ENCODE measurements at regions not wholly inside any gene's neighbourhood (a gene's known extent, or its start where the extent isn't known, plus 50 kb on each side); places are given as distances from the start of the nearest gene placed in this dataset.
"Not testable (repeated sequence)": the region's sequence is repeated elsewhere in the genome, so short reads cannot be mapped to it uniquely, and the experiment has no call there.

DNA sequence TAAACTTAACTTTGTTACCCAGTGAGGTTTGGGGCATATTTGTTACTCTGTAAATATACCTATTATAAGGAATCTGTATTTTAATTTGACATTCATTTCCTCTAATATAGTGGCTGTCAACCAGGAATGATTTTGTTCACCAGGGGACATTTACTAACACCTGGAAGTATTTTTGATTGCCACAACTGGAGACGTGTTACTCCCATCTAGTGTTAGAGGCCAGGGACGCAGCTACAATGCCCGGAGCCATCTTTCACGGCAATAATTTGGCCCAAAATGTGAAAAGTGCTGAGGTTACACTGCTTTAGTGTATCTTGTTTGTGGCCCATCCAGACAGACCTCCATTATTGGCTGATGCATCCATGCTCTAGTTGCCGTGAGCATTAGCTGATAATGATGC is 881.3 kb upstream of the ATXN7L3B start:
- no peaks in the 10 kb centered on the region for H3K9me3 ChIP-seq
- POLR2A ChIA-PET: no interaction called here
- H3K4me1 ChIP-seq: no peaks in the 10 kb centered on the region
- DNase-seq (ENCODE audit: low read depth in 1 of 2, low spot score in 1 of 2) (no peak), ATAC-seq (no peak), FAIRE-seq (no peak)
- no peak overlapping the region for H3K4me2 ChIP-seq
- H3K27ac ChIP-seq: no peak overlapping the region
- WGBS (ENCODE audit: missing lambda C conversion rate): 14% methylated on average over 5 of the region's 5 CpGs
- TF ChIP-seq MAZ (IDR thresholded peaks at IDR 0.05; ENCODE audit: borderline replicate concordance, low read depth, low read length) (no peak), BHLHE40 (IDR thresholded peaks at IDR 0.05; ENCODE audit: low read depth, low read length) (no peak), GATA3 (IDR thresholded peaks at IDR 0.05; ENCODE audit: borderline replicate concordance) (no peak), FOSL2 (IDR thresholded peaks at IDR 0.05) (no peak), FOSL2 (CRISPR knock-in tag; IDR thresholded peaks at IDR 0.05) (no peak), FOXS1 (CRISPR knock-in tag; IDR thresholded peaks at IDR 0.05) (no peak), NR3C1 (IDR thresholded peaks at IDR 0.05) (no peak), CEBPB (IDR thresholded peaks at IDR 0.05) (no peak), EHF (CRISPR knock-in tag; IDR thresholded peaks at IDR 0.05) (no peak), NPAS2 (CRISPR knock-in tag; IDR thresholded peaks at IDR 0.05; ENCODE audit: borderline replicate concordance) (no peak), ZC3H11A (IDR thresholded peaks at IDR 0.05) (no peak), ESRRA (IDR thresholded peaks at IDR 0.05; ENCODE audit: borderline replicate concordance, low read length) (no peak), HDAC2 (IDR thresholded peaks at IDR 0.05) (no peak), KDM5A (IDR thresholded peaks at IDR 0.05) (no peak), RFX5 (IDR thresholded peaks at IDR 0.05) (no peak), ZSCAN20 (CRISPR knock-in tag; IDR thresholded peaks at IDR 0.05) (no peak), MAFK (IDR thresholded peaks at IDR 0.05; ENCODE audit: partially characterized antibody) (no peak), ZFP36 (IDR thresholded peaks at IDR 0.05; ENCODE audit: borderline replicate concordance, partially characterized antibody) (no peak)
- TF ChIP-seq, protein P1, sequence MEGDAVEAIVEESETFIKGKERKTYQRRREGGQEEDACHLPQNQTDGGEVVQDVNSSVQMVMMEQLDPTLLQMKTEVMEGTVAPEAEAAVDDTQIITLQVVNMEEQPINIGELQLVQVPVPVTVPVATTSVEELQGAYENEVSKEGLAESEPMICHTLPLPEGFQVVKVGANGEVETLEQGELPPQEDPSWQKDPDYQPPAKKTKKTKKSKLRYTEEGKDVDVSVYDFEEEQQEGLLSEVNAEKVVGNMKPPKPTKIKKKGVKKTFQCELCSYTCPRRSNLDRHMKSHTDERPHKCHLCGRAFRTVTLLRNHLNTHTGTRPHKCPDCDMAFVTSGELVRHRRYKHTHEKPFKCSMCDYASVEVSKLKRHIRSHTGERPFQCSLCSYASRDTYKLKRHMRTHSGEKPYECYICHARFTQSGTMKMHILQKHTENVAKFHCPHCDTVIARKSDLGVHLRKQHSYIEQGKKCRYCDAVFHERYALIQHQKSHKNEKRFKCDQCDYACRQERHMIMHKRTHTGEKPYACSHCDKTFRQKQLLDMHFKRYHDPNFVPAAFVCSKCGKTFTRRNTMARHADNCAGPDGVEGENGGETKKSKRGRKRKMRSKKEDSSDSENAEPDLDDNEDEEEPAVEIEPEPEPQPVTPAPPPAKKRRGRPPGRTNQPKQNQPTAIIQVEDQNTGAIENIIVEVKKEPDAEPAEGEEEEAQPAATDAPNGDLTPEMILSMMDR (IDR thresholded peaks at IDR 0.05): no peak
- TF ChIP-seq, protein P2, sequence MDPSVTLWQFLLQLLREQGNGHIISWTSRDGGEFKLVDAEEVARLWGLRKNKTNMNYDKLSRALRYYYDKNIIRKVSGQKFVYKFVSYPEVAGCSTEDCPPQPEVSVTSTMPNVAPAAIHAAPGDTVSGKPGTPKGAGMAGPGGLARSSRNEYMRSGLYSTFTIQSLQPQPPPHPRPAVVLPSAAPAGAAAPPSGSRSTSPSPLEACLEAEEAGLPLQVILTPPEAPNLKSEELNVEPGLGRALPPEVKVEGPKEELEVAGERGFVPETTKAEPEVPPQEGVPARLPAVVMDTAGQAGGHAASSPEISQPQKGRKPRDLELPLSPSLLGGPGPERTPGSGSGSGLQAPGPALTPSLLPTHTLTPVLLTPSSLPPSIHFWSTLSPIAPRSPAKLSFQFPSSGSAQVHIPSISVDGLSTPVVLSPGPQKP (IDR thresholded peaks at IDR 0.05; ENCODE audit: low read depth, low read length): no peak
- TF ChIP-seq, protein P3, sequence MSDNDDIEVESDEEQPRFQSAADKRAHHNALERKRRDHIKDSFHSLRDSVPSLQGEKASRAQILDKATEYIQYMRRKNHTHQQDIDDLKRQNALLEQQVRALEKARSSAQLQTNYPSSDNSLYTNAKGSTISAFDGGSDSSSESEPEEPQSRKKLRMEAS (IDR thresholded peaks at IDR 0.05): no peak
- CTCF ChIA-PET: no interaction called here
- no peak overlapping the region for H3K4me3 ChIP-seq

DNA sequence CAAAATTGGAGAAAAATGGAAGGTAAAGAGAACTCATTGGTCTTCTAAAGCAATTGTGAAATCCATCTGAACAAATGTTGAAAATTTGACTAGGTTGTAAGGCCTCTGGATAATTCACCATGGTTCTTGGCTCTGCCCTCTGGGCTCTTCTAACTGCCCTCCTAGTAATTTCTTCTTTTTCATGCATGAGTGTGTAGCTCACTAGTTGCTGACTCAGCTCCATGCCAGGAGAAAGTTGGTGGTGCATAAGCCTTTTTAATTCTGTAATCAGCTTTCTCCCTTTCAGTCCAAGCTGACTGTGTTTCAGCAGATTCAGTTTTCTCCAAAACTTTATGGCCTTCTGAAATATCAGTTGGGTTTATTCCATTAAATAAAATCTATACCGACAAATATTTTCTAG is 877.8 kb upstream of the ATXN7L3B start:
- ATAC-seq: no peak
- TF ChIP-seq FOXS1 (CRISPR knock-in tag; IDR thresholded peaks at IDR 0.05) (no peak), MAFK (IDR thresholded peaks at IDR 0.05; ENCODE audit: partially characterized antibody) (peak; percentile 61)
- Histone ChIP-seq H3K4me2 (no peak overlapping the region), H3K27ac (no peak overlapping the region), H3K4me3 (no peak overlapping the region), H3K9me3 (no peaks in the 10 kb centered on the region), H3K4me1 (no peaks in the 10 kb centered on the region)
- no peak for FAIRE-seq
- ChIA-PET POLR2A (no interaction called here), CTCF (no interaction called here)
- 6% methylated on average over 1 of the region's 1 CpG for WGBS (ENCODE audit: missing lambda C conversion rate)
- no peak for DNase-seq (ENCODE audit: low read depth in 1 of 2, low spot score in 1 of 2)

DNA sequence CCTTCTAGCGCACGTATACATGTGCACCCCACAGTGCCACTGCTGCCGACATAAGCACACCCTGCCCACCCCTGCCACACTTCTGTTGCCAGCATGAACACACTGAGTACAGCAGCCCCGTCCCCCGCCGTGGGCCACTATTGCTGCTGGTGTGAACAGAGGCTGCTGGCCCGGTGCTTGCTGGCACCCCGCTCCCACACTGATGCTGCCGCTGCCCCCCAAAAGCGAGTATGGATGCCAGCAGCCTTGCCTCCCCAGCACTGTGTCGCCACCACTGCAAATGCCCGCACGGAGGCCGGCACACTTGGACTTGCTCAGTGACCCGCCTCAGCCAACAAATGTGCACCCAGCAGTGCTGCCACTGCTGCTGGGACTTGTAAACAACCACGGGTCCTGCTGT is 872.4 kb upstream of the ATXN7L3B start:
- DNase-seq (ENCODE audit: low read depth in 1 of 2, low spot score in 1 of 2) (no peak), ATAC-seq (no peak), FAIRE-seq (no peak)
- TF ChIP-seq RCOR1 (IDR thresholded peaks at IDR 0.05; ENCODE audit: low read depth, low read length) (no peak), BHLHE40 (IDR thresholded peaks at IDR 0.05; ENCODE audit: low read depth, low read length) (no peak), CEBPB (IDR thresholded peaks at IDR 0.05) (no peak), RAD21 (conservative IDR thresholded peaks at IDR 0.05 in 1 of 2, IDR thresholded peaks at IDR 0.05 in 1 of 2) (no peak), ZFP36 (IDR thresholded peaks at IDR 0.05; ENCODE audit: borderline replicate concordance, partially characterized antibody) (no peak), RARB (CRISPR knock-in tag; IDR thresholded peaks at IDR 0.05) (no peak)
- TF ChIP-seq, protein P4, sequence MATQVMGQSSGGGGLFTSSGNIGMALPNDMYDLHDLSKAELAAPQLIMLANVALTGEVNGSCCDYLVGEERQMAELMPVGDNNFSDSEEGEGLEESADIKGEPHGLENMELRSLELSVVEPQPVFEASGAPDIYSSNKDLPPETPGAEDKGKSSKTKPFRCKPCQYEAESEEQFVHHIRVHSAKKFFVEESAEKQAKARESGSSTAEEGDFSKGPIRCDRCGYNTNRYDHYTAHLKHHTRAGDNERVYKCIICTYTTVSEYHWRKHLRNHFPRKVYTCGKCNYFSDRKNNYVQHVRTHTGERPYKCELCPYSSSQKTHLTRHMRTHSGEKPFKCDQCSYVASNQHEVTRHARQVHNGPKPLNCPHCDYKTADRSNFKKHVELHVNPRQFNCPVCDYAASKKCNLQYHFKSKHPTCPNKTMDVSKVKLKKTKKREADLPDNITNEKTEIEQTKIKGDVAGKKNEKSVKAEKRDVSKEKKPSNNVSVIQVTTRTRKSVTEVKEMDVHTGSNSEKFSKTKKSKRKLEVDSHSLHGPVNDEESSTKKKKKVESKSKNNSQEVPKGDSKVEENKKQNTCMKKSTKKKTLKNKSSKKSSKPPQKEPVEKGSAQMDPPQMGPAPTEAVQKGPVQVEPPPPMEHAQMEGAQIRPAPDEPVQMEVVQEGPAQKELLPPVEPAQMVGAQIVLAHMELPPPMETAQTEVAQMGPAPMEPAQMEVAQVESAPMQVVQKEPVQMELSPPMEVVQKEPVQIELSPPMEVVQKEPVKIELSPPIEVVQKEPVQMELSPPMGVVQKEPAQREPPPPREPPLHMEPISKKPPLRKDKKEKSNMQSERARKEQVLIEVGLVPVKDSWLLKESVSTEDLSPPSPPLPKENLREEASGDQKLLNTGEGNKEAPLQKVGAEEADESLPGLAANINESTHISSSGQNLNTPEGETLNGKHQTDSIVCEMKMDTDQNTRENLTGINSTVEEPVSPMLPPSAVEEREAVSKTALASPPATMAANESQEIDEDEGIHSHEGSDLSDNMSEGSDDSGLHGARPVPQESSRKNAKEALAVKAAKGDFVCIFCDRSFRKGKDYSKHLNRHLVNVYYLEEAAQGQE (IDR thresholded peaks at IDR 0.05): no peak
- Histone ChIP-seq H3K4me1 (no peaks in the 10 kb centered on the region), H3K4me3 (no peak overlapping the region), H3K9me3 (no peaks in the 10 kb centered on the region), H3K4me2 (no peak overlapping the region), H3K27ac (no peak overlapping the region)
- 39% methylated on average over 10 of the region's 16 CpGs for WGBS (ENCODE audit: missing lambda C conversion rate)
- POLR2A ChIA-PET: no interaction called here
- CTCF ChIA-PET: no interaction called here

DNA sequence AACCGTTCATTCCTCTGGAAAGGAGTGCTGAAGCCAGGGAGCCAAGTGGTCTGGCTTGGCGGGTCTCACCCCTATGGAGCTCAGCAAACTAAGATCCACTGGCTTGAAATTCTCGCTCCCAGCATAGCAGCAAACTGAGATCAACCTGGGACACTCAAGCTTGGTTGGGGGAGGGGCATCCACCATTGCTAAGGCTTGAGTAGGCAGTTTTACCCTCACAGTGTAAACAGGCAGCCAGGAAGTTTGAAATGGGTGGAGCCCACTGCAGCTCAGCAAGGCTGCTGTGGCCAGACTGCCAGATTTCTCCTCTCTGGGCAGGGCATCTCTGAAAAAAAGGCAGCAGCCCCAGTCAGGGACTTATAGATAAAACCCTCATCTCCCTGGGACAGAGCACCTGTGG is 866.1 kb upstream of the ATXN7L3B start:
- FAIRE-seq; H3K4me2 ChIP-seq; H3K4me1 ChIP-seq; POLR2A ChIA-PET; CTCF ChIA-PET; H3K4me3 ChIP-seq; H3K9me3 ChIP-seq; ATAC-seq; H3K27ac ChIP-seq; DNase-seq (ENCODE audit: low read depth in 1 of 2, low spot score in 1 of 2): not testable (repeated sequence)
- WGBS (ENCODE audit: missing lambda C conversion rate): 5% methylated on average over 3 of the region's 3 CpGs

All from A549 (cell line).